Aorta (tissue), 5 donors: ENCODE measurements at regions not wholly inside any gene's neighbourhood (a gene's known extent, or its start where the extent isn't known, plus 50 kb on each side); places are given as distances from the start of the nearest gene placed in this dataset.

Experiments used
- ATAC-seq: fragments of 200-7000 bp; cut with Tn5 transposase; one replicate; pipeline ENCODE4 v1.9.1; 2022; ENCODE audit warnings: moderate library complexity; ENCODE audit not compliant: low FRiP score
- DNase-seq, 2 donors: peaks; one replicate each; pipeline ENCODE4 v3.0.0-alpha.2; 2020
- H3K27ac ChIP-seq, 2 donors: one replicate each; pipeline ENCODE4 v1.5.1; 2013; ENCODE audit warnings: low read length in 2 of 2, mild to moderate bottlenecking in 2 of 2, moderate library complexity in 2 of 2, control low read depth in 1 of 2, inconsistent platforms in 1 of 2, low read depth in 1 of 2
- H3K27me3 ChIP-seq, 2 donors: one replicate each; pipeline ENCODE4 v1.6.1; 2013; ENCODE audit warnings: control low read depth in 1 of 2, low read length in 1 of 2, mild to moderate bottlenecking in 1 of 2, moderate library complexity in 1 of 2; ENCODE audit not compliant: insufficient read depth in 2 of 2, control insufficient read depth in 1 of 2
- H3K36me3 ChIP-seq, 2 donors: one replicate each; pipeline ENCODE4 v1.6.1; 2013; ENCODE audit warnings: control low read depth in 1 of 2, low read length in 1 of 2, mild to moderate bottlenecking in 1 of 2; ENCODE audit not compliant: insufficient read depth in 2 of 2, control insufficient read depth in 1 of 2
- H3K4me1 ChIP-seq, 2 donors: one replicate each; pipeline ENCODE4 v1.6.1; 2013; ENCODE audit warnings: low read length in 2 of 2, control low read depth in 1 of 2, mild to moderate bottlenecking in 1 of 2, moderate library complexity in 1 of 2; ENCODE audit not compliant: insufficient read depth in 2 of 2, control insufficient read depth in 1 of 2
- H3K4me3 ChIP-seq, 2 donors: one replicate each; pipeline ENCODE4 v1.5.1; 2013; ENCODE audit warnings: low read length in 2 of 2, control low read depth in 1 of 2, mild to moderate bottlenecking in 1 of 2
- H3K9me3 ChIP-seq: one replicate; pipeline ENCODE4 v1.6.1; 2013; ENCODE audit warnings: mild to moderate bottlenecking, low read length; ENCODE audit not compliant: control insufficient read depth
- WGBS, 2 donors: extraction: QIAGEN DNeasy Blood & Tissue Kit; methylation state at CpG; one replicate each; pipeline ENCODE4 v1.1.7; 2013; 5-methylcytosine and 5-hydroxymethylcytosine counted together
- intact Hi-C, 2 donors: fragments of 100-400 bp; cut with DNase I; formaldehyde crosslinking; loops; one replicate each; pipeline versions ENCODE4 v1.14.2 to v1.15.0; 2022
- donor health status: healthy with polysubstance abuse.
- donor health status: Bipolar disorder and iron deficiency.
- donor health status: DM: no; HTN: no; CAD: no.
- donor health status: DM: no; HTN: no; CAD: no.
- donor health status: DM: yes; HTN: yes; CAD: no.

DNA sequence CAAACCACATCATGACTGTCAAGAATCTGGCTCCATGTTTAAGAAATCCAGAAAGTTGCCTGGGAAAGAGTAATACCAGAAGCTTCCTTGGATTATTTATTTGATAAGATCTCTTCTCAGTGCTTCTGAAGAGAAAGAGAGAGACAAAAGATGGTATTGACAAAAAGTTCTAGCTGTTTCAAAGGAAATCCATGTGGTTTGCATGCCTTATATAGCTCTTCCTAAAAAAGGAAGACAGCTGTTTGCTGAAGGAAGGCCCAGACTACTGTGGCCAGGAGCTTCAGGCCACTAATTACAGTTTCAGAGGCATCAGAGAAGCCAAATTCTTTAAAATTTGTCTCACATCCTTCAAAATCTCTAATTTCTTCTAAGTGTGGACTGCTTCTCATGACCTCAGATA lies 565.2 kb upstream of the SLIT2 start:
- no peak overlapping the region for H3K27ac ChIP-seq
- intact Hi-C loops: no loop called here
- no peak for ATAC-seq

GRCh38 chr4:19684084-19684483 lies 567.6 kb upstream of the SLIT2 start:
- H3K9me3 ChIP-seq: no peaks in the 10 kb centered on the region
- no peak for DNase-seq
- H3K27me3 ChIP-seq: no peaks in the 10 kb centered on the region
- intact Hi-C loops: no loop called here
- no peak for ATAC-seq
- 57 to 65% methylated on average over 7 of the region's 7 CpGs for WGBS, 2 donors
- no peak overlapping the region for H3K27ac ChIP-seq
- H3K4me3 ChIP-seq: no peak overlapping the region
- no peaks in the 10 kb centered on the region for H3K4me1 ChIP-seq
- H3K36me3 ChIP-seq: no peaks in the 10 kb centered on the region

More for the DNA sequence above, 565.2 kb upstream of the SLIT2 start:
- Histone ChIP-seq H3K27me3 (no peaks in the 10 kb centered on the region), H3K9me3 (no peaks in the 10 kb centered on the region), H3K36me3 (no peaks in the 10 kb centered on the region), H3K4me3 (no peak overlapping the region), H3K4me1 (no peaks in the 10 kb centered on the region)
- DNase-seq: no peak

DNA sequence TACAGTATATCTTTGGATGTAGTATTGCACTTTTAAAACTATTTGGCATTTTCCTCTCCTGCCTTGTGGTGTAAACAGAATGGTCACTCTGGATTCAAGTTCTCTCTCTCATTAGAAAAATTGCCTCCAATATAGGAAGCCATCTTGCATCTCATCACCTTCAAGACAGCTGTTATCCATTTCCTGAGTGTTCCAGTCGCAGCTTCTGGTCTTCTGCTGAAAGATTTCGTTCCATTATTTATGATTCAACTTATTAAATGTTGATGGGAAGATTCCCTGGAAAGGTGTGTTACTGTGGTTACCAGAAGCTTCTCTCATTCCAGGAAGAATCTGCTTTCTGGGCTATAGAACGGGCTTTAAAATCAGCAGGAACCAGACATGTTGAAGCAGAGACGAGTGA lies 568.3 kb upstream of the SLIT2 start:
- Histone ChIP-seq H3K4me3 (no peak overlapping the region), H3K36me3 (no peaks in the 10 kb centered on the region), H3K27me3 (no peaks in the 10 kb centered on the region), H3K4me1 (no peaks in the 10 kb centered on the region), H3K9me3 (no peaks in the 10 kb centered on the region), H3K27ac (no peak overlapping the region)
- 89 to 90% methylated on average over 4 of the region's 4 CpGs for WGBS, 2 donors
- ATAC-seq: no peak
- DNase-seq: no peak
- intact Hi-C loops: no loop called here

DNA sequence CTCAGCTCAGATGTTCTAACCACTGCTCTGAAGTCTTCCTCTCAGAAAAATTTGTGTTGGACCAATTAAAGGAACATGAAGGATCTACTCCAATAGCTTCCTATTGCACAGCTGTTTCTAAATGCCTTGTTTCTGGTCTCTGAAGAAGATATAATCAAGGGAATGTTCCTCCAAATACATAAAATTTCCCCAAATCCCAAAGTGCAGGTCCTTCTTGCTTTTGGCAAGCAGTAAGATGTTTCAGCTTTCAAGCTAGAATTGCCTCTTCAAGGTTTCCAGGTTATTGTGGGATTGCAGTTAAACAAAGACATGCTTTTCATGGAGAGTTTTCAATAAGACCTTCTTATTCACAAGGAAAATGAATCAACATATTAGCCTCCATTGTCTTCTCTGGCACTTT lies 574.5 kb upstream of the SLIT2 start:
- ATAC-seq (no peak), DNase-seq (no peak)
- Histone ChIP-seq H3K9me3 (no peaks in the 10 kb centered on the region), H3K4me3 (no peak overlapping the region), H3K27ac (no peak overlapping the region), H3K4me1 (no peaks in the 10 kb centered on the region), H3K36me3 (no peaks in the 10 kb centered on the region), H3K27me3 (no peaks in the 10 kb centered on the region)
- intact Hi-C loops: no loop called here

DNA sequence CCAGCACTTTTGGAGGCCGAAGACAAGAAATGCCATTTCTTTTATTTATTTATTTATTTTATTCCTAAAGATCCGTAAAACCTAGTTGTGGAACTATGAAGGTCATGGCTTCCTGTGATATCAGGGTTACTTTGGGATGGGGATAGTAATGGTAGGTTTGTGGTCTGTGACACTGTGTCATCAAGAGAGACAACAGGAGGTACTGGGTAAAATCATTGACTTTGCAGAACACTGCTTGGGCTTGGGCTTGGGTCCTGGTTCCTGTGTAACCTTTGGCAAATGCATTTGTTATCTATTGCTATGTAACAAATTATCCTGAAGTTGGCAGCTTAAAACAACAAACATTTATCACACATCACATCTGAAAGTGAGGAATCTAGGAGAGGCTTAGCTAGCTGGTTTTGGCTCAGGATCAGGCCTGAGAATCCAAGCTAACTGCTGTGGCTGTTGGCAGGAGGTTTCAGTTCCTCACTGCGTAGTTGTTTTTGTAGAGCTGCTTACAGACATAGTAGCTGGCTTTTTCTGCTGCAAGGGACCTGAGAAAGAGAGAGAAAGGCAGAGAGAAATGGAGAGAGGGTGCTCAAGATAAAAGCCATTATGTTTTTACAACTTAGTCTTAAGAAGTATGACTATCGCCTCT lies 576.4 kb upstream of the SLIT2 start:
- intact Hi-C loops: no loop called here
- no peak overlapping the region for H3K4me3 ChIP-seq
- H3K4me1 ChIP-seq: no peaks in the 10 kb centered on the region
- no peaks in the 10 kb centered on the region for H3K36me3 ChIP-seq
- DNase-seq (no peak), ATAC-seq (no peak)
- H3K27ac ChIP-seq: no peak overlapping the region
- H3K27me3 ChIP-seq: no peaks in the 10 kb centered on the region
- H3K9me3 ChIP-seq: no peaks in the 10 kb centered on the region
- WGBS, 2 donors: 57 to 60% methylated on average over 4 of the region's 4 CpGs

DNA sequence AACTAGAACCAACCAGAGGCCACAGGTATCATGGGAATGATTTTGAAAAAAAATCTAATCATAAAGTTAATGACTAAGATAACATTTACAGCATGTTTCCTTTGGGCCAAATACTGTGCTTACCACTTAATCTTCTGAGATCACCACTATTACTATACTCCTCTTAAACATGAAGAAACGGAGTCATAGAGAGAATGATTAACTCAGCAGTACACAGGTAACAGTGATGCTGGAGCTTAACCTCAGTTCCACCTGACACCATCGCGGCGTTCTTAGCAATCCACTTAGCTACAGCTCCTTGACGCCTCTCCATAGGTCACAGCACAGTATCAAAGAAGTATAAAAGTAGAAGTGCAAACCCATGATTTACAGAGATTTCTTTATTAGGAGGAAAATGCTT lies 592.6 kb upstream of the SLIT2 start:
- intact Hi-C loops: no loop called here
- 95% methylated on average over 5 of the region's 5 CpGs for WGBS, 2 donors

GRCh38 chr4:19657856-19658255 lies 593.8 kb upstream of the SLIT2 start:
- 74 to 83% methylated on average over 3 of the region's 3 CpGs for WGBS, 2 donors
- H3K9me3 ChIP-seq: no peaks in the 10 kb centered on the region
- no peaks in the 10 kb centered on the region for H3K36me3 ChIP-seq
- intact Hi-C loops: no loop called here
- no peak overlapping the region for H3K4me3 ChIP-seq
- H3K4me1 ChIP-seq: no peaks in the 10 kb centered on the region
- no peak overlapping the region for H3K27ac ChIP-seq
- H3K27me3 ChIP-seq: no peaks in the 10 kb centered on the region
- no peak for DNase-seq
- ATAC-seq: no peak

More for the DNA sequence above, 592.6 kb upstream of the SLIT2 start:
- H3K27me3 ChIP-seq: no peaks in the 10 kb centered on the region
- H3K9me3 ChIP-seq: no peaks in the 10 kb centered on the region
- H3K4me1 ChIP-seq: no peaks in the 10 kb centered on the region
- DNase-seq (no peak), ATAC-seq (no peak)
- H3K4me3 ChIP-seq: no peak overlapping the region
- H3K36me3 ChIP-seq: no peaks in the 10 kb centered on the region
- H3K27ac ChIP-seq: no peak overlapping the region

DNA sequence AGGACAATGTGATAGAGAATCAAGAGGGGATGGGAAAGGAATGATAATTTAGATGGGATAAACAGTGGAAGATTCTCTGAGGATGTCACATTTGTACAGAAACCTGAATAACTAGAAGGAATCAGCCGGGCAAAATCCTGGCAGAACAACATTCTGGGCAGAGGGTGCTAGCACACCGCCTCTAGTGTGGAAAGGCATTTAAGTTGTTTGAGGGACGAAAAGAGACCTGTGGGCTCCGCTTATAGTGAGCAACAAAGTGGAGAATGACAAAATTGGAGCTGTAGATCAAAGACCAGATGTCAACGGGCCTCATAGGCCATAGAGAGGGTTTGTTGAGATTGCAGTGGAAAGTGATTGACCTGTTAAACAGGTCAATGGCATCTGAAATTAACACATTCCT lies 596.0 kb upstream of the SLIT2 start:
- Histone ChIP-seq H3K4me3 (no peak overlapping the region), H3K27me3 (no peaks in the 10 kb centered on the region), H3K27ac (no peak overlapping the region), H3K9me3 (no peaks in the 10 kb centered on the region), H3K36me3 (no peaks in the 10 kb centered on the region), H3K4me1 (no peaks in the 10 kb centered on the region)
- WGBS, 2 donors: 92 to 95% methylated on average over 5 of the region's 5 CpGs
- intact Hi-C loops: no loop called here
- ATAC-seq: no peak
- no peak for DNase-seq

- WGBS, 2 donors: 82% methylated on average over 6 of the region's 6 CpGs
- H3K4me1 ChIP-seq: no peaks in the 10 kb centered on the region
- no peak for ATAC-seq
- no peaks in the 10 kb centered on the region for H3K36me3 ChIP-seq
- H3K4me3 ChIP-seq: no peak overlapping the region
- no peaks in the 10 kb centered on the region for H3K9me3 ChIP-seq
- intact Hi-C loops: no loop called here
- H3K27me3 ChIP-seq: no peaks in the 10 kb centered on the region
- no peak overlapping the region for H3K27ac ChIP-seq
- DNase-seq: no peak
Measured at GRCh38 chr4:19650903-19651864, 600.5 kb upstream of the SLIT2 start.
